Neuronal stem cell (in vitro differentiated cells): ENCODE measurements at regions not wholly inside any gene's neighbourhood (a gene's known extent, or its start where the extent isn't known, plus 50 kb on each side); places are given as distances from the start of the nearest gene placed in this dataset.

Experiments used
- DNase-seq: peaks from one replicate; pipeline ENCODE4 v3.0.0-alpha.2; 2013; ENCODE audit warnings: low spot score
- H2AFZ ChIP-seq: one replicate; pipeline ENCODE4 v1.6.1; 2013; ENCODE audit warnings: mild to moderate bottlenecking, low read length, inconsistent platforms
- H2AK5ac ChIP-seq: 2 replicates; pipeline ENCODE4 v1.6.1; 2013; ENCODE audit warnings: low read depth, mild to moderate bottlenecking, inconsistent platforms, low read length, moderate library complexity, mixed read lengths
- H2BK120ac ChIP-seq: 2 replicates; pipeline ENCODE4 v1.6.1; 2013; ENCODE audit warnings: low read depth, mild to moderate bottlenecking, inconsistent platforms, low read length, moderate library complexity, mixed read lengths
- H2BK12ac ChIP-seq: one replicate; pipeline ENCODE4 v1.6.1; 2013; ENCODE audit warnings: low read length, inconsistent platforms
- H2BK15ac ChIP-seq: 2 replicates; pipeline ENCODE4 v1.6.1; 2013; ENCODE audit warnings: mild to moderate bottlenecking, low read length, inconsistent platforms, mixed read lengths
- H2BK5ac ChIP-seq: one replicate; pipeline ENCODE4 v1.6.1; 2013; ENCODE audit warnings: inconsistent platforms, mild to moderate bottlenecking, low read length, moderate library complexity
- H3K14ac ChIP-seq: one replicate; pipeline ENCODE4 v1.6.1; 2013; ENCODE audit warnings: low read length, inconsistent platforms
- H3K18ac ChIP-seq: 2 replicates; pipeline ENCODE4 v1.6.1; 2013; ENCODE audit warnings: low read length, inconsistent platforms
- H3K23ac ChIP-seq: 2 replicates; pipeline ENCODE4 v1.6.1; 2013; ENCODE audit warnings: low read depth, mild to moderate bottlenecking, mixed read lengths, low read length, inconsistent platforms; ENCODE audit not compliant: poor library complexity
- H3K27ac ChIP-seq: replicated peaks from 3 replicates; pipeline ENCODE4 v1.5.1; 2013; ENCODE audit warnings: low read length, inconsistent platforms
- H3K27me3 ChIP-seq, 3 experiments: 2 replicates each; pipeline ENCODE4 v1.6.1; 2013; ENCODE audit warnings: low read length in 3 of 3, mild to moderate bottlenecking in 2 of 3, inconsistent platforms in 1 of 3, low read depth in 1 of 3, mixed read lengths in 1 of 3, moderate library complexity in 1 of 3; ENCODE audit not compliant: control insufficient read depth in 3 of 3, insufficient read depth in 3 of 3
- H3K36me3 ChIP-seq, 2 donors: replicated peaks in 1 of 2; 2 replicates each; pipeline ENCODE4 v1.6.1; 2013; ENCODE audit warnings: low read length in 2 of 2; ENCODE audit not compliant: control insufficient read depth in 2 of 2, insufficient read depth in 2 of 2
- H3K4ac ChIP-seq: 2 replicates; pipeline ENCODE4 v1.6.1; 2013; ENCODE audit warnings: inconsistent platforms, mild to moderate bottlenecking, low read length, moderate library complexity
- H3K4me1 ChIP-seq, 2 donors: 1 replicate in 1 of 2; 2 replicates in 1 of 2; pipeline ENCODE4 v1.6.1; 2013; ENCODE audit warnings: low read length in 2 of 2, low read depth in 1 of 2; ENCODE audit not compliant: control insufficient read depth in 2 of 2, insufficient read depth in 1 of 2
- H3K4me2 ChIP-seq: one replicate; pipeline ENCODE4 v1.6.1; 2013; ENCODE audit warnings: mild to moderate bottlenecking, low read length, inconsistent platforms; ENCODE audit not compliant: insufficient read depth, poor library complexity, severe bottlenecking
- H3K4me3 ChIP-seq, 2 donors: 2 replicates each; pipeline ENCODE4 v1.5.1; 2013; ENCODE audit warnings: low read length in 2 of 2, mild to moderate bottlenecking in 2 of 2, inconsistent platforms in 1 of 2, moderate library complexity in 1 of 2
- H3K79me1 ChIP-seq: one replicate; pipeline ENCODE4 v1.6.1; 2013; ENCODE audit warnings: low read depth, mild to moderate bottlenecking, inconsistent platforms, low read length, moderate library complexity
- H3K9ac ChIP-seq: one replicate; pipeline ENCODE4 v1.6.1; 2013; ENCODE audit warnings: mild to moderate bottlenecking, low read depth, low read length, inconsistent platforms; ENCODE audit not compliant: poor library complexity
- H3K9me3 ChIP-seq, 2 donors: replicated peaks in 1 of 2; 2 replicates each; pipeline versions ENCODE3 to v1.6.1; 2013; ENCODE audit warnings: low read length in 2 of 2, mild to moderate bottlenecking in 2 of 2, inconsistent platforms in 1 of 2, low read depth in 1 of 2, mixed read lengths in 1 of 2, moderate library complexity in 1 of 2; ENCODE audit not compliant: control insufficient read depth in 2 of 2, insufficient read depth in 1 of 2
- H4K8ac ChIP-seq: one replicate; pipeline ENCODE4 v1.6.1; 2013; ENCODE audit warnings: low read depth, mild to moderate bottlenecking, inconsistent platforms, low read length, moderate library complexity
- H4K91ac ChIP-seq: one replicate; pipeline ENCODE4 v1.6.1; 2013; ENCODE audit warnings: low read length, low read depth, mild to moderate bottlenecking, inconsistent platforms; ENCODE audit not compliant: poor library complexity
- WGBS, 2 donors: extraction: QIAGEN DNeasy Blood & Tissue Kit; methylation state at CpG; one replicate each; pipeline ENCODE4 v1.1.7; 2013; ENCODE audit warnings: missing lambda C conversion rate in 2 of 2, mixed read lengths in 1 of 2; ENCODE audit not compliant: insufficient read length in 2 of 2, insufficient replicate concordance in 1 of 2; ENCODE audit errors: extremely low coverage in 2 of 2; 5-methylcytosine and 5-hydroxymethylcytosine counted together

DNA sequence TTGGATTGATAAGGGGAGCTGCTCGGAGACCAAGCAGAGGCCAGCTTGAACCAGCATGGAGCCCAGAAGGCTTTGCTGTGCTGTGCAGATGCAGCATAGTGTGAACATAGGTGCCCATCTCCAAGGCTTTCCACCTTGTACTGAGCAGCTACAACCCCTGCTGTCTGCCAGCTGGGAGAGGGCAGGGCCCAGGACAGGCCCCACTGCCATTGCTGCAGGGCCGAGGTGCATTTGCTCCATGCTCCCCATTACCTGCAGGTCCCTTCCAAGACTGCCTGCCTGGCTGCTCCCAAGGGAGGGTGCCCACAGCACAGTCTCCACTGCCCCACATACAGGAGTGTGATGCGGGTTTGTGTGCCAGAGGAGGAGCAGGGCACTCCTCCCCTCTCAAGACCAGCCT lies 1016.0 kb upstream of the INTU start:
- Histone ChIP-seq H3K36me3 (no peaks in the 10 kb centered on the region), H3K9ac (peak overlapping the region; percentile 9), H2BK12ac (no peak overlapping the region), H3K4me1 (no peaks in the 10 kb centered on the region), H4K8ac (no peak overlapping the region), H3K4me2 (no peak overlapping the region), H2BK15ac (peak overlapping the region; percentile 81), H3K79me1 (no peaks in the 10 kb centered on the region), H3K23ac (peak overlapping the region; percentile 20), H2AFZ (no peak overlapping the region), H3K27me3 (no peaks in the 10 kb centered on the region), H3K14ac (peak overlapping the region; percentile 97), H4K91ac (peak overlapping the region; percentile 85), H3K9me3 (peaks cover 3 to 4% of the 10 kb centered on the region in 2 donors), H3K4ac (no peak overlapping the region), H2BK120ac (no peak overlapping the region), H3K18ac (peak overlapping the region; percentile 87), H2BK5ac (peak overlapping the region; percentile 2), H3K27ac (no peak overlapping the region), H2AK5ac (peak overlapping the region; percentile 70), H3K4me3 (no peak overlapping the region)
- no CpG with 5 or more reads among the region's 3 CpGs for WGBS, 2 donors
- no peak for DNase-seq

DNA sequence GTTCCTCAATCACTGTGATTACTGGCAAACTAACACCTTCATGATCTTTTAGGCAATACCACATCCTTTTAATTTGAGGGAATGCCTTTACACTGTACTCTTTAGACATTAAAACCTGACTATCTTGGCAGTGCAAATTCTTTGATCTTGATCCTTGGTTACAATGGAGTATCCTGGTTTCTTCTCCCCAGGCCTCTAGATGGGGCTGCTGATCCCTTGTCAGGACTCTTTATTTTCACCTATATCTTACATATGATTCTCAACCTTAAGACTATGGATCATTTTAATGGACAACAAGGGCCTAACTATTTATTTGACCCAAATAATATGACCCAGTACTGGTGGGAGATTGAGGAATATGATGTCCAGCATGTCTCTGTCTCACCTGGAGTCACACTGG lies 1005.5 kb upstream of the INTU start:
- Histone ChIP-seq H3K23ac (no peak overlapping the region), H3K79me1 (no peaks in the 10 kb centered on the region), H3K27me3 (no peaks in the 10 kb centered on the region), H2BK5ac (no peak overlapping the region), H4K8ac (no peak overlapping the region), H3K9ac (no peak overlapping the region), H2BK15ac (no peak overlapping the region), H2AK5ac (no peak overlapping the region), H3K4me2 (no peak overlapping the region), H3K4ac (no peak overlapping the region), H2BK12ac (no peak overlapping the region), H2AFZ (no peak overlapping the region), H2BK120ac (no peak overlapping the region), H3K18ac (no peak overlapping the region), H3K4me1 (no peaks in the 10 kb centered on the region), H3K4me3 (no peak overlapping the region), H3K9me3 (no peaks in the 10 kb centered on the region), H3K14ac (no peak overlapping the region), H3K36me3 (no peaks in the 10 kb centered on the region), H4K91ac (no peak overlapping the region), H3K27ac (no peak overlapping the region)
- peak; percentile 1 for DNase-seq

DNA sequence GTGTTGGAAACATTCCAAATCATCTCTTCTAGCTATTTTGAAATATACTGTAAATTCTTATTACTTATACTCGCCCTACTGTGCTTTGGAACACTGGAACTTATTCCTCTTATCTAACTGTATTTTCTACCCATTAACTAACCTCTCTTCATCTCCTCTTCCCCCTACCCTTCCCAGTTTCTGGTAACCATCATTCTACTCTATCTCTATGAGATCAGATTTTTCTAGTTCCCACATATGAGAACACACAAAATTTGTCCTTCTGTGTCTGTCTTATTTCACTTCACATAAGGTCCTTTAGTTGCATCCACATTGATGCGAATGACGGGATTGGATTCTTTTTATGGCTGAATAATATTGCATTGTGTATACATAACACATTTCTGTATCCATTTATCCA lies 1003.8 kb upstream of the INTU start:
- H3K4me2 ChIP-seq = no peak overlapping the region
- H4K91ac ChIP-seq = no peak overlapping the region
- H3K4me1 ChIP-seq = no peaks in the 10 kb centered on the region
- no peak overlapping the region for H4K8ac ChIP-seq
- no peak overlapping the region for H3K23ac ChIP-seq
- no peak overlapping the region for H2BK15ac ChIP-seq
- no peaks in the 10 kb centered on the region for H3K36me3 ChIP-seq
- H3K27me3 ChIP-seq = no peaks in the 10 kb centered on the region
- H3K4me3 ChIP-seq = no peak overlapping the region
- H2BK120ac ChIP-seq = no peak overlapping the region
- no peak overlapping the region for H3K14ac ChIP-seq
- H2BK12ac ChIP-seq = no peak overlapping the region
- H2AK5ac ChIP-seq = no peak overlapping the region
- H3K9me3 ChIP-seq = no peaks in the 10 kb centered on the region
- WGBS, 2 donors = no CpG with 5 or more reads among the region's 3 CpGs
- H3K27ac ChIP-seq = no peak overlapping the region
- H3K9ac ChIP-seq = no peak overlapping the region
- H2AFZ ChIP-seq = no peak overlapping the region
- DNase-seq = no peak
- no peak overlapping the region for H3K18ac ChIP-seq
- no peaks in the 10 kb centered on the region for H3K79me1 ChIP-seq
- H3K4ac ChIP-seq = no peak overlapping the region
- no peak overlapping the region for H2BK5ac ChIP-seq

DNA sequence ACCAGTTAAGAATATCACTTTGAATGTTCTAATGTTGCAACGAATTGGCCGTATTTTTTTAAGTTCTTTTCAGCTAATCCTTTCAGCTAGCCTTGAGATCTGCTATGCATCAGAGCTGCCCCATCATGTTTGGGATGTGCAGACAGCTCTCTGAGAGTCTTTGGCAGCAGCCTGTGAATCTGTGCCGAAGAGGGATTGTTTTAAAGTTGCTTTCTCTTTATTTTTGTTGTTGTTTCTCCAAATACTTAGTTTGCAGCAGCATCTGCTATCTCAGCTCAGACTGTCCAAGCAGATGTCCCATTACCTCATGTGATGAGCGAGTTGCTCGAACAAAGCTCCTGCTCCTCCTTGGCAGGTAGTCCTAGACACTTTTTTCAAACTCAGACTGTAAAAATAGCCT lies 1002.5 kb upstream of the INTU start:
- H2BK12ac ChIP-seq = no peak overlapping the region
- no peak overlapping the region for H3K9ac ChIP-seq
- H2BK5ac ChIP-seq = no peak overlapping the region
- H3K4me3 ChIP-seq = no peak overlapping the region
- no peaks in the 10 kb centered on the region for H3K36me3 ChIP-seq
- H3K79me1 ChIP-seq = no peaks in the 10 kb centered on the region
- H3K27ac ChIP-seq = no peak overlapping the region
- no peaks in the 10 kb centered on the region for H3K4me1 ChIP-seq
- no peak overlapping the region for H3K4ac ChIP-seq
- no CpG with 5 or more reads among the region's 5 CpGs for WGBS, 2 donors
- no peaks in the 10 kb centered on the region for H3K9me3 ChIP-seq
- H4K8ac ChIP-seq = no peak overlapping the region
- no peak for DNase-seq
- H2BK15ac ChIP-seq = no peak overlapping the region
- no peak overlapping the region for H3K4me2 ChIP-seq
- H2AFZ ChIP-seq = no peak overlapping the region
- H2BK120ac ChIP-seq = no peak overlapping the region
- no peaks in the 10 kb centered on the region for H3K27me3 ChIP-seq
- H3K18ac ChIP-seq = no peak overlapping the region
- H2AK5ac ChIP-seq = no peak overlapping the region
- no peak overlapping the region for H3K14ac ChIP-seq
- H3K23ac ChIP-seq = no peak overlapping the region
- H4K91ac ChIP-seq = no peak overlapping the region
